GM12801 (cell line): ENCODE measurements at regions not wholly inside any gene's neighbourhood (a gene's known extent, or its start where the extent isn't known, plus 50 kb on each side); places are given as distances from the start of the nearest gene placed in this dataset.

Experiments used
- CTCF ChIP-seq: IDR thresholded peaks from one replicate; pipeline ENCODE4 v1.5.1; 2011; ENCODE audit warnings: control low read depth; ENCODE audit not compliant: insufficient read length; ENCODE audit errors: extremely low read depth

GRCh38 chr5:167985373-167985772 lies 306.1 kb upstream of the WWC1 start:
- no peak for TF ChIP-seq CTCF

- TF ChIP-seq CTCF = no peak
Measured at GRCh38 chr5:167987490-167988280, 303.8 kb upstream of the WWC1 start.

DNA sequence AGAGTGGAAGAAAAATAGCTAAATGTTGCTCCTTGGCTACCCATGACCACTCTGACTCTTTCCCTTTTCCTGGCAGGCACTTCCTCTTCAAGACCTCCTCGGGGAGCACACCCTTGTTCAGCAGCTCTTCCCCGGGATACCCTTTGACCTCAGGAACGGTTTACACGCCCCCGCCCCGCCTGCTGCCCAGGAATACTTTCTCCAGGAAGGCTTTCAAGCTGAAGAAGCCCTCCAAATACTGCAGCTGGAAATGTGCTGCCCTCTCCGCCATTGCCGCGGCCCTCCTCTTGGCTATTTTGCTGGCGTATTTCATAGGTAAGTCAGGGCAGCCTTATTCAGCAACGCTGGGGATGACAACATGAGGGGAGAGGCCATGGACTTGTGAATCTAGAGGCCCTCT lies 298.6 kb upstream of the WWC1 start:
- no peak for TF ChIP-seq CTCF

GRCh38 chr5:167993771-167994170 lies 297.7 kb upstream of the WWC1 start:
- TF ChIP-seq CTCF = no peak

DNA sequence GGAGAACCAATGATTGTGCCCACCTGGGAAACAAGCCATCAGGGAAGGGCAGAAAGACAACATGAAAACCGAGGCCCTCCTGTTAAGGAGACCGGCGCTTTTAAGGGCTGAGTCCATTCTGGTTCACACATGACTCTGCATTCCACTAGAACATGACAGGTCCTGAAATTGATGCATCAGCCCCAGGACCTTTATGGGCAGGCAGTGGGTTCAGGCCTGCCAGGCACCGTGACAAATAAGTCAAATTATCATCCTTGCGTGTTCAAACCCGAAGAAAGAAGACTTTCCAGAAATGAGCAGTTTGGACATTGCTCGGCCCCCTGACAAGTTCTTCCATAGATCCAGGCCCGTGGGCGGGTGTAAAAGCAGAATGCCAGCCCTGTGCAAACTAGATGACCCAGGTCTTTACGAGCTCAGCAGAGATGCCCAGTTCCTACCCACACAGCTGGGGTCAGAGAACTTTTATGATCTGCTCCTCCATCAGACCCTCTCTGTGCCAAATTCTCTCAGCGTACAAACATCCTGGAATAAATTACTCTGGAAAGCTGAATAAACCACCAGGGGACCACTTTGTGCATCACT lies 295.5 kb upstream of the WWC1 start:
- TF ChIP-seq CTCF = no peak

GRCh38 chr5:167998148-167998767 lies 293.2 kb upstream of the WWC1 start:
- no peak for TF ChIP-seq CTCF

GRCh38 chr5:167999182-167999581 lies 292.3 kb upstream of the WWC1 start:
- TF ChIP-seq CTCF = no peak
